COR-L47 (cell line): ENCODE measurements at regions not wholly inside any gene's neighbourhood (a gene's known extent, or its start where the extent isn't known, plus 50 kb on each side); places are given as distances from the start of the nearest gene placed in this dataset.

Source experiments
- DNase-seq: peaks from one replicate; lab custom pipeline; 2025; lab: John Stamatoyannopoulos, UW

GRCh38 chr18:49658823-49659404 is 97.1 kb downstream of the LIPG start:
- no peak for DNase-seq

GRCh38 chr18:49656073-49656692 is 94.3 kb downstream of the LIPG start:
- DNase-seq = no peak

- no peak for DNase-seq
Observed at GRCh38 chr18:49655266-49656072, 93.6 kb downstream of the LIPG start.

GRCh38 chr18:49654347-49654746 is 92.5 kb downstream of the LIPG start:
- no peak for DNase-seq

- DNase-seq = no peak
Observed at GRCh38 chr18:49652881-49653724, 91.2 kb downstream of the LIPG start.

- no peak for DNase-seq
Observed at GRCh38 chr18:49651033-49651432, 89.2 kb downstream of the LIPG start.

GRCh38 chr18:49650426-49650891 is 88.6 kb downstream of the LIPG start:
- DNase-seq = no peak

GRCh38 chr18:49648811-49649210 is 87.0 kb downstream of the LIPG start:
- no peak for DNase-seq
